Loucy (cell line): ENCODE measurements at regions not wholly inside any gene's neighbourhood (a gene's known extent, or its start where the extent isn't known, plus 50 kb on each side); places are given as distances from the start of the nearest gene placed in this dataset.

Experiments
- EZH2phosphoT487 ChIP-seq: fragments of 200-600 bp; IDR thresholded peaks from 2 replicates; pipeline ENCODE4 v1.6.1; 2018; ENCODE audit warnings: antibody characterized with exemption, mild to moderate bottlenecking, moderate library complexity, borderline replicate concordance
- TF ChIP-seq, protein P1 (sequence below): fragments of 200-600 bp; sonication (generic); conservative IDR thresholded peaks from 2 replicates; pipeline ENCODE4 v1.5.1; 2014; ENCODE audit warnings: mild to moderate bottlenecking, antibody characterized with exemption, low read length

DNA sequence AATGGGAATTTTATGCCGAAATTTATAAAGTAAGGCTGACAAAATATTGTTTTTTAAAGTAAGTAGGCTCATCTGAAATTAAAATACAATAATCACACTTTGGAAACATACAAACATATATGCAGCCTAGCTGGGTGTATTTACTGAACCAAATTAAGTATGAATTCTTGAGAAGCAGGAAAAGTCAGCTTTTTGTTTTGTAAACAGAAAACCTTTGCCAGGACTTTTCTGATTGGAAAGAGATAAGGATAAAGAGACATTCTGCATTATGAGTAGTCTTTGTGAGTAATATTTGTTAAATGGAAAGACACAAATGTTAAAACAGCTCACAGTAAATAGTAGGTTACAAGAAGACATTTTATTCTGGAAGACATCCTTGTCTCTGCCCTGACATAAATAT is 1380.8 kb downstream of the GRIK2 start:
- TF ChIP-seq, protein P1, sequence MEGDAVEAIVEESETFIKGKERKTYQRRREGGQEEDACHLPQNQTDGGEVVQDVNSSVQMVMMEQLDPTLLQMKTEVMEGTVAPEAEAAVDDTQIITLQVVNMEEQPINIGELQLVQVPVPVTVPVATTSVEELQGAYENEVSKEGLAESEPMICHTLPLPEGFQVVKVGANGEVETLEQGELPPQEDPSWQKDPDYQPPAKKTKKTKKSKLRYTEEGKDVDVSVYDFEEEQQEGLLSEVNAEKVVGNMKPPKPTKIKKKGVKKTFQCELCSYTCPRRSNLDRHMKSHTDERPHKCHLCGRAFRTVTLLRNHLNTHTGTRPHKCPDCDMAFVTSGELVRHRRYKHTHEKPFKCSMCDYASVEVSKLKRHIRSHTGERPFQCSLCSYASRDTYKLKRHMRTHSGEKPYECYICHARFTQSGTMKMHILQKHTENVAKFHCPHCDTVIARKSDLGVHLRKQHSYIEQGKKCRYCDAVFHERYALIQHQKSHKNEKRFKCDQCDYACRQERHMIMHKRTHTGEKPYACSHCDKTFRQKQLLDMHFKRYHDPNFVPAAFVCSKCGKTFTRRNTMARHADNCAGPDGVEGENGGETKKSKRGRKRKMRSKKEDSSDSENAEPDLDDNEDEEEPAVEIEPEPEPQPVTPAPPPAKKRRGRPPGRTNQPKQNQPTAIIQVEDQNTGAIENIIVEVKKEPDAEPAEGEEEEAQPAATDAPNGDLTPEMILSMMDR: no peak
- TF ChIP-seq EZH2phosphoT487: no peak
